Lower leg skin (tissue), 3 donors: ENCODE measurements at regions not wholly inside any gene's neighbourhood (a gene's known extent, or its start where the extent isn't known, plus 50 kb on each side); places are given as distances from the start of the nearest gene placed in this dataset.

Experiments used
- CTCF ChIP-seq, 3 donors: fragments of 450-650 bp; IDR thresholded peaks; one replicate each; pipeline ENCODE4 v1.5.1; 2016; ENCODE audit warnings: antibody characterized with exemption in 3 of 3, mild to moderate bottlenecking in 3 of 3, moderate library complexity in 2 of 3
- POLR2A ChIP-seq, 2 donors: fragments of 450-650 bp; IDR thresholded peaks; one replicate each; pipeline ENCODE4 v1.6.1; 2016 to 2017; ENCODE audit warnings: antibody characterized with exemption in 2 of 2, mild to moderate bottlenecking in 1 of 2, moderate library complexity in 1 of 2

- TF ChIP-seq CTCF (IDR thresholded peaks at IDR 0.05): no peak
- no peak for TF ChIP-seq POLR2A (IDR thresholded peaks at IDR 0.05)
Observed at GRCh38 chr9:16174915-16175314, 622.1 kb downstream of the CCDC171 start.
